ENCODE measurements at regions not wholly inside any gene's neighbourhood (a gene's known extent, or its start where the extent isn't known, plus 50 kb on each side); places are given as distances from the start of the nearest gene placed in this dataset.

DNA sequence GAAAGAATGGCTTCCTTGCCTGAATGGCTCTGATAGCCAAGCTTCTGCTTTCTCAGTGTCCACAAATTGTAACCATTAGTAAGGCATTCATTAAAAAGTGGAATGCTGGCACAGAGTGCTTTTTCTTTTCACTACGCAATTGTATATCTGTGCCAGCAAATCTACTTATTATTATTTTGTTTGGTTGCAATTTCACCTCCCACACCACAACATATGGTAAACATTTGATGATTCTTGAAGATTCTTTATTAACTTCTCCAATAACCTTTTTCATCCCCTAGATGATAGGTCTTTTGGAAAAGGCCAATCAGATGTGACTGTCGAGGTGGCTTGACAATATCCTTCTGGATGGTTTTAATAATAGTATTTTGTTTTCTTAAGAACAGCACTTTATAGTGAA, 234.1 kb downstream of the TMEM38B start:
- no peak for DNase-seq

DNA sequence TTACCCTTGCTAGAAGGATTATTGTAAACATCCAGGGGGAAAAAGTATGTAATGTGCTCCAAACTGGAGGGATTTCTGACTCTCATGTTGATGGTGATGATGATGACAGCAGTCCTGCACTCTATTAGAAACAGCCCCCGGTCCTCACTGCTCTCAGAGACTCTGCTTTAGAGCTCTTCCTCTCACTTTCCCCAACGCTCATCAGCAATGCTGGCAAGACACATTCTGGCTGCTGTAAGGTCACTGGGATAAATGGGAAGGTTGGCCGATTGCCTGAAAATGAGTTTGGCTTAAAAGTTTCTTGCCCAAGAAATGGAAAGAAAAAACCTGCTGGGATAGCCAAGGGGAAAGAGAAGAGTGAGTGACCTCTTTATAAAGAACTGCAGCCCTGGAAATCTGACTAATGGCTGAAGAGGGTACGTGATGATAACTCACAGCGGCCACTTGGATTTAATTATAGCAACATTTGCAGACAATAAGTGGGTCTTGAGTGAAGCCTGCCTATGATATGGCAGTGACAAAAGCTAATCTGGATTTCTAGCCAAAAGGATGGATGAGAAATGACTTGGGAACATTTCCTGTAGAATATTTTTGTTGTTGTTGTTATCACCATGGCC, 235.8 kb downstream of the TMEM38B start:
- no peak for DNase-seq

DNA sequence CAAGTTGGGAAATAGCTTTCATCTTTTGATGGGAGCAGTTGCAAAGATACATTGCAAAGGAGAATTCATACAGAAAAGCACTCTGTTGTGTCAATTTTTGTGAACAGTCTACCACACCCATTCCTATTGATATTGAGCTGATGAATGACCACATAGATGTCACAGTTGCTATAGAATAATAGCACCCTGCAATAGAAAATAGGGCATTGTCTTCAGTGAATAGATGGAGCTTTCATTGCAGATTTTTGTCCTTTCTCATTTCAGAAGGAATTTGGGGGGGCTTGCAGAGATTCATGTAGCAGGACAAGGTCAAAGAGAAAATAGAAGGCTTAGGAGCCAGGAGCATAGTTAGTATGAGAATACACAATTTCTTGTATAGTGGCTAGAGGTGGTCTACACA, 237.9 kb downstream of the TMEM38B start:
- DNase-seq, result no peak

DNA sequence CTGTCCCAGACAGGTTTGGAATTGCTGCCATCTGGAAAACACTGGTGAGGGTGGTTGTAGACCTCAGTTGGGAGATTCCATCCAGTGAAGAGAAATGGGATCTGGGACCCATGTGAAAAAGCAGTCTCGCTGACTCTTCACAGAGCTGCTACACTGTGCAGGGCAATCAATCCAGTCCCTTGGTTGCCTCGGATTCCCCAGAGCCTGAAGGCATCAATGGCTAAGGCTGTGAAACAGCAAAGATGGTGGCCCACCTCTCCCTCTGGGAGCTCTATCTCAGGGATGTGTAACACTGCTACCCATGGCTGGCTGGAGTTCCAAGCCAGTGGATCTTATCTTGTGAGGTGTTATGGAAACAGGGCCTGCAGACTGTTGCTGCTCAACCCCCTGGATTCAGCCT, 256.1 kb downstream of the TMEM38B start:
- DNase-seq, result no peak

DNA sequence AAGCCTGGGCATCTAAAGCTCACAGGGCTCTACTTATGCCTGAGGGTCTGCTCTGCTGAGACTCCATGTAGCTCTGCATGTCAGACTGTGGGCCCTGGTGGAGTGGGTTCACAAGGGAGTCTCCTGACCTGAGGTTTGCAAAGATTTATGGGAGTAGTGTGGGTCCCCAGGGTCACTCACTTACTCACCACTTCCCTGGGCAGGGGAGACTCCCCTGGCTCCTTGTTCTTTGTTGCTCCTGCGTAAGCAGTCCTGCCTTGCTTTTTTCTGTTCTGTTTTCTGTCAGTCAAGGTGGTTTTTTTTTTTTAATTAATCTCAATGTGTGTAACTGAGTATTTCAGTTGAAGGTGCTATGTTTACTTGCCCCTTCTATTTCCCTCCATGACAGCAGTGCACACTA, 256.6 kb downstream of the TMEM38B start:
- DNase-seq, result no peak

DNA sequence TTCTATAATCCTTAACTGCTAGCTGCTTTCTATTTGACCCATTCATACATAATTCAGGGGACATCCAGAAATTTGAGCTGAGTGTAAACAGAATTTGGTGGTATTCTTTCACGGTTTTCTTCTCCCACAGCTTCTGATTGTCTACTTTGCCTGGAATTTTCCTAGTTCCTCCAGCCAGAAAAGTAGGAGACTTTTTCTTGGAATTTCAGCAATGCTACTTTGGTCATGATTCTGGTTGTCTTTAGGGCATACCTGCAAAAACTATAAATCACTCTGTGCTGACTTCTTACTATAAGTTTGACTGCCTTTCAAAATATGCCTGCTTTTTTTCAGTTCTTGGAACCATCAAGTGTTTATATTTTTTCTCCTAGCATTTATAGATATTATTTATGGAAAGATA, 260.2 kb downstream of the TMEM38B start:
- DNase-seq, result no peak

DNA sequence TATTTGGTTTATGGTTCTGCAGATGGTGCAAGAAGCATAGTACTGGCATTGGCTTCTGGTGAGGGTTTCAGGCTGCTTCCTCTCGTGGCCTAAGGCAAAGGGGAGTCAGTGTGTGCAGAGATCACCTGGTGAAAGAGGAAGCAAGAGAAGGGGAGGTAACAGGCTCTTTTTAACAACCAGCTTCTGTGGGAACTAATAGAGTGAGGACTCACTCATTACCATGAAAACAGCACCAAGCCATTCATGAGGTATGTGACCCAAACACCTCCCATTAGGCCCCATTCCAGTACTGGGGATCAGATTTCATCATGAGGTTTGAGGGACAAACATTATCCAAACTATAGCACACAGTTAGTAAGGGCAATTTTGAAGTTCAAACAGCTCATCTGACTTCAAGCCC, 263.5 kb downstream of the TMEM38B start:
- DNase-seq, result no peak

DNA sequence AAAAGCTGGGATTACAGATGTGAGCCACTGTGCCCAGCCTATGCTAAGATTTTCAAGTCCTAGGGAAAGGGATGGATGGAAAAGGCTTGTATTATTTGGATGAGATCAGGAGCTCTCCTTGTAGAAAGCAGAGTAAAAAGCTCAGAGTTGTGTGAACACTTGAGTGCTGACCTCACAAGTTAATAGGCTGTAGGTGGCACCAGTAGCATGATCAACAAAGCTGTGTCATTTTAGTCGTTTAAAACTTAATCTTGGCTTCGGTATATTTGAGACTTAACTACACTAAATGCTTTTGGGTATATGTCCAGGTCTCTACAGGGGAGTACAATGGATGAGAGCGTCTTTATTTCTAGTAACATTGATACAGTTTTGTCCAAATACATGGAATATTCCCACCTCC, 264.2 kb downstream of the TMEM38B start:
- no peak for DNase-seq

DNA sequence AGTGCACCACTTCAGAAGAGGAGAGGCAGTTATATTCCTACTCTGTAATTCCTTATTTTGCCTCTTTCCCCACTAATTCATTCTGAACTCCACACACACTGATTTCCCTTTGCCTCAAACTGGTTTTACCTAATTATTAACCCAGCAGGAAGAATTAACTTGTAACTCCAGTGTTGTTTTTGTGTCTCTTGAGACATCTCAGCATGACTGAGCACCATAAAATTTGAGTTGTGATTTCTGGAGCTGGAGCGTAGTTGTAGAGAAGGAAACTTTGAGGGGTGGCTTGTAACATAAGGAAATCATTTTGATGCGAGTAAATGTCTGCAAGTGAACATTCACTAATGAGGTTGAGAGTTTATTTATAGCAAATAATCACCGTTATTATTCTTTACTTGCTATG, 265.2 kb downstream of the TMEM38B start:
- DNase-seq, result no peak

DNA sequence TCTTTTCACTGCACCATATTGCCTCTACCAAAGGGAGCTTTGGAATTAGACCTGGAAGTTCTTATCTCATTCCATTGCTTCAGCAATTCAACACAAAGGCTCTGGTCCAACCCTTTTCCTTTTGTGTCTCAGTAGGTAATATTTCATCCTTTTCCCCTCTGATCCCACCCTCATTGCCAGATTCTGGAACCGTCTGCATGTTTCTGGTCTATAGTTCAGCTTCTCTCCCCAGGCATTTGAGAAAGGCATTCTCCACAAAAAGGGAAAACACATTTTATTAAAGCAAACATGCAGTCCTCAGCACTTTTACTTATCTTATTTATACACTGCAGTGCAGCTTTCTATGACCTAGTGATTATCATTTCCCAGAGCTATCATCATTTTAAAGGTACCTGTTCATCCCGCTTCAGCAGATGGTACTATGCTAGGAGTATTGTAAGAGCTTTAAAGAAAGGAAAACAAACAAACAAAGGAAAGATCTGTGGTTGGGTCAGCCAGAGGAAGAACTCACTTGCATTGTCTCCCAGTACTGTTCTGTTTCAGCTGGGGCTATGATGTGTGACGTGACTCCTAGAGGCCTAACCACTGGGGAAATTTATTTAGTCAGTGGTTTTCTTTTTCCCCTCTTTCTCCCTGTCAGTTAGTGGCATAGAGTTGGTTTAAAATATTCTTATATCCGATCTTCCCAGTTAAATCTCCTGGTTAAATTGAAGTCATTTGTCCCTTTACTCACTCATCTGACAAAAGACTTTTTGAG, 269.2 kb downstream of the TMEM38B start:
- no peak for DNase-seq

DNA sequence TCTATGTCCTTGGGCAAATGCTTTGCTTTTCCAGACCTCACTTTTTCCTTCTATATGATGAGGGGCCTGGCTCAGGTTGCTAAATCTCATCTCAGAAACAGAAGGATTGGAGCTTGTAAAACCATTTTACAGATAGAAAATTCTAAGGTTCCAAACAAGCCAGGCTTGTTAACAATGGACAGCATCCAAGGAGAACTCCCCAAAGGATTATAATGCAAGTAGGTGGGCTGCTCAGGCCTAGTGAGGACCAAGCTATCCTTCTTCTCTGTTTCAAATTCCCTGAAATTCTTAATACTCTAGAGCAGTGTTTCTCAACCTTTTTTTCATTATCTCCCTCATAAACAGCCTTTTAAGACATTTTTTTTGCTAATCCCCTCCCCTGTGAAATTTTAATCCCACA, 269.8 kb downstream of the TMEM38B start:
- DNase-seq, result no peak

DNA sequence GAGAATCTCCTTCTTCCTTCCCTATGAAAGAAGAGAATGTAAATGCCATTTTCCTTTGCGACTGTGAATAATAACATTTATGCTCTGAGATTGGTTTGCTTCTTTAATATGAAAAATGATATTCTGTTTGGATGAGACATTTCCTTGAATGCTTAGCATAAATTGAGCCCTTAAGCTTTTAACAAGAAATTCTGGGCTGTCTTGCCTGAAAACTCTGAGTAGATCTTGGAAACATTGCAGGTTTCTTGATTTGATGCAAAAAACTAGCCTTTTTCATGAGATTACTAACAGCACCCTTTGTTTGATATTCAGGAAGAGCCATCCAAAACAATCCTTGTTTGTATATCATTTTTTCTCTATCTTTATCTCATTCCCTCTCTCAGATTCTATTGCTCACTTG, 272.5 kb downstream of the TMEM38B start:
- no peak for DNase-seq

DNA sequence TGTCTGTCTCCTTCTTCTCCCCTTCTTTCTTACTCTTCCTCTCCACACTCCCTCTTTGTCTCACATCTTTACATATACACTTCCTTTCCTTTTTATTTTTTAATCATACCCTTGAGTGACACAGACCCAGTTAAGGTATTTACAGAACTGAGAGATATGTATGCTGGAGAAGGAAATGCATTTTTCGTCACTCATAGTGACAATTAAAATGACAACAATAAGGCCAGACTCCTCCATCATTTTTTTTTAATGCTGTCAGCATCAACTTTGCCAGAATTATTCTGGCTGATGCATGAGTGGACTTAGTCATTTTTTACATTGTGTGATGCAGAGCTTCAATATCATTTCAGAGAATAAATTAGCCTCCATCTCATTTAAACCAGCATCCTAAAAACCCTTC, 272.9 kb downstream of the TMEM38B start:
- DNase-seq, result no peak

DNA sequence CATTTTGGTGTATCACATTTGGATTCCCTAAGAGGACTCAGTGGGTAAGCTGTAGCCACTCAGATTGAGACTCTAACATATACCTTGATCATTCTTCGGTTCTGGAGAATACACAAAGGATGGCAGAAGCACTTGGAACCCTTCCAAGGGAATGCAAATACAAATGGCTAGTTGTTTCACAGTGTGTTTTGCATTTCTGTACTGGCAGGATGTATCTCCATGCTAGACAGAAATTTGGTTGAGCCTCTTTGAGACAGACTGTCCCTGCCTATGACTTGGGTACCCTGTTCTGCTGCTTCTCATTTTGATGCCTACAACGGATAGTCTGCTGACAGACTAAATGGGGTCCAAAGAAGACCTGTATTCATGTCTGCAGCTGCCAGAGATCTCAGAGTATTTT, 273.5 kb downstream of the TMEM38B start:
- DNase-seq, result no peak

DNA sequence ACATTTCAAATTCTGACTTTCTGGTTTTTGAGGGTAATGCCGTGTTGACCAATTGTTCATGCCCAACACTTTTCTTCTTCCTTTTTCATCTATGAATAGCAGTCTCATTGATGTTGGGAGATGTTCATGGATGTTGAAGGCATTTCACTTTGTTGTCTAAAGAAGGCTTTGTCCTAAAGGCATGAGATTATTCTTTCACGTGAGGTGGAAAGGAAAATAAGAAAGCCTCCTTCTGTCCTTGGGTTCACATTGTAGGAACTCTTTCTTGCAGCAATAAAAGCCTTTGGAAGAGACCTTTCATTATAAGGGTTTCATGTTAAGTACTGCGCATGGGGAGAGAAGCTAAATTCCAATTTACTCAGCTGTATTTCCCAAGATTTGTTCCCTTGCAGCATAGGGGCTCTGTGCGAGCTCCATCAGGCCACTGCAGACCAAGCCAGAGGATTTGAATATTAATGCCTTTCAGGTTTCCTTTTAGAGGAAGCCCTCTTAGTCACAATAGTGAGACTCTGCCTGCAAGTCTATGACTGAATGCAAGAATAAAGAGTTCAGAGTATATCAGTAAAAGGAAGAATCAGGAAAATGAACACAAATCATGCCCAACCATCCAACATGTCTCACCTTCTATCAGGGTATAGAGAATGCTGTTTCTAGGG, 274.6 kb downstream of the TMEM38B start:
- DNase-seq, result no peak

DNA sequence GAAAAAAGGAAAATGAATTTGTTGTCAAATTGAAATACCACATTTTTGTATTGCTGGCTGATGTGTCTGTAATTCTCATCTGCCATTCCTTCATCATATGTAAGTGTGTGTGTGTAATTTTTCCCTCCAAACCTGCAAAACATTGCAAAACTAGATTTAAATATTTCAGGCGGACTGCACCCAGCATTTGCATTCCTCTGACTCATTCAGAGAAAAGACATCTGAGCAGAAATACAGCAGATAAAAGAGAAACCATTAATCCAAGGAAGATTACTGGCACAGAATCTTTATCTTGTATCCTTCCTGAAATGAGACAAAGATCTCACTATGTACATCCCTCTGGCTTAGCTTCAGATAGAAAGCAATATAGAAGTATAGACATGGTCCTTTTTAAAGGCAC, 275.3 kb downstream of the TMEM38B start:
- DNase-seq, result no peak

DNA sequence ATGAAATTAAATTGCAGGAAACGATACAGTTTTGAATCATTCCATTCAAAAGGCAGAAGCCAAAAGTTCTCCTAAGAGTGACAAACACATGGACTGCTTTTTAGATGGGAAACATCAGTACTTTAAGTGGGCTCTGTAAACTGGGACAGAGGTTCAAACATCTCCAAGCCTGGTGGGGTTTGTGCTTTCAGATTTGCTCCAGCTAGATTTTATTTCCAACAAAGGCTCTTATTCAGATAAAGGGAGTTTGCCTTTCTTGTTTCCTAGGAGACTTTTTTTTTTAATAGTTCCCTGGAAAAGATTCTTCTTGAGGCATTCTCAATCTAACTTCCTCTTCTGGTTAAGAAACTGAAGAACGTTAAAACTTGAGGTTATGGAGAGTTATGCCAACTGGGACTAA, 277.6 kb downstream of the TMEM38B start:
- no peak for DNase-seq

DNA sequence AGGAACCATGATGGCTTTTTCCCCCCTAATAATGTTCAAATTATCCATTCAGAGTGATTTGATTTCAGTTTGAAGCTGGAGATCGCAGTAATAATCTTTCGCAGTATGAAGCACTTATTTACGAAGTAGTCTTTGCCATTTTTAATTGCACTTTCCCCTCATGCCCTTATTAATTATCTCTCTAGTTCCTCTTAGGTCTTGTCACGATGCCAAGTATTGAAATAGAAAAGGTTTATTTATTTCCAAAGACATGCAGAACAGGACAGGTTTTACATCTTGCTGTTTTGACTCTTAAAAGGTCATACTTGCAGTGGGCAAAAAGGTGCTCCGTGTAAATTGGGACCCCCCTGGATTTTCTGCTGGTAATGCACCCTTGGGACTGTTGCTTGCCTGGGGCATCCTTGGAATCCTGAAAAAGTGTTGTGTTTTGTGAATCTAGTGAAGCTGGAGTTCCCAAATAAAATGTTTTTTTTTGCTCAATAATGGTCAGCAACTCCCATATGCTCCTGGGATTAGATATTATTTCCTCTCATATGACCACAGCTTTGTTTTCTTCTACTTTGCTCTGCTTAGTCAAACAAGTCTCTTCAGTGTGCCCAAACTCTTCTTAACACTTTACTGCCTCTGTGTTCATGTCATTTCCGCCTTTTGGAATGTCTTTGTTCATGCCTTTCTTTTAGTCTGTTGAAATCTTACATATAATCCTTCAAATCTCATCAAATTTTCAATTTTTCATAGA, 278.3 kb downstream of the TMEM38B start:
- no peak for DNase-seq

DNA sequence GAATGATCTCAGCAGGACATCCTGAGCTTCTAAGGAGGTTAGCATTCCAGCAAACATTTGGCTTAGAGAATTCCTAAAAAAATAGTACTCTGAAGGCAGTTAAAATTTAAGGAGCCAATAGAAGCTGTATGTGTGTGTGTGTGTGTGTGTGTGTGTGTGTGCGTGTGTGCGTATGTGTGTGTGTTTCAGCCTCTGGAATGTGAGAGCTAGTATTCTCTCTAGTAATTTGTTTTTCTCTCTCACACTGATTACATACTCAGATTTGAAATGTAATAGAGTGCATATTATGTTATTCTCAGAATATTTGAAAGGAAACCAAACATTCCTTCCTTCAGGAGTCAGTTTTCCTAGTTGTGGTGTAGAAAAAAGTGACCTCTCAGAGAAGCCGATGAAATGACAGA, 279.6 kb downstream of the TMEM38B start:
- DNase-seq, result no peak

DNA sequence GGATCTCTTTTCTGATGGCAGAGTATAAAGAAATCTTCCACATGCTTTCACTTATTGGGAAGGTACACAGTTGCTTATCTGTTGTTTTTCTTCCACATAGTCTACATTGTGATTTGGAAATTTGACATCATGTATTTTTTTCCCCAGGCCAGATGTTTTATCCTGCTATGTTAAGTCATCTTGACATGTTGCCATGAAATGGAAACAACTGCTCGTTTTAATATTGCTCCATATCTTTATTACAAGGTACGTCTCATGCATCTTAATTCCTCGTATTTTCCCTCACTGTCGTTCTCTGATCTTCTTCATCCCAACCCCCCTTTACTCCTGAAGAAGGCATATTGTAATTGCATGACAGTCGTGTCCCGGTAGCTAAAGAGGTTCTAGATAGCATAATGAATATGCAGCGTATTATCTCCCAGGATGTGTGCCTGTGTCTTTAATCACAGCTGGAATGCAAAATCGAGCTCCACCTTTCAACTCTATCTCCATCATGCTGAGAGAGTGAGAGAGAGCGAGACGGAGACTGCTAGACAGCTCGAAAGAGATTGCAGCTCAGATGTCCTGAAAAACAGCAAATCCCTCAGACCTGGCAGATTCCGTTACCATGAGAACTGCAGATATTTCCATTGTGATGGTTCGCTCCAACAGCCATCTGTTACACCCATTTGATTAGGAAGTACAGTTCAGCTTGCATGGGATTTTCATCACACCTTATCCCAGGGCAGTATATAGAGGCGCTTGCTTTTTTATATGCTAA, 281.7 kb downstream of the TMEM38B start:
- no peak for DNase-seq

DNA sequence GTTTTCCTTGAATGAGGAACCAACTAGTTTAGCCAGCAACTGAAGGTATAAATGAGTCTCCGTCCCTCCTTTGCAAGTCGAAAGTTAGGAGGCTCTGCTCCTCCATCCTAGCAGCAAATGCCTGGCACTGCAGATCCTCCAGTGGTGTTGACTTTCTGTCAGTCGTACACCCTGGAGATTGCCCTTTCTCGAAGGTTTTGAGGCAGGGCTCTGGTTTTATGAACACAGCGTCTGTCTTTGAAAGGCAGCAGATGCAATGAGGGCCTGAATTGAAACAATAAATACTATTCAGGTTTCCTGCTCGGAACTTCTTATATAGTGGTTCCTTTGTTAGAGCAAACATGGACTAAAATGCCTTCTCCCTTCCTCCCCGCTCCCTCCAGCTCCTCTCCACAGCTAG, 284.0 kb downstream of the TMEM38B start:
- DNase-seq, result no peak

DNA sequence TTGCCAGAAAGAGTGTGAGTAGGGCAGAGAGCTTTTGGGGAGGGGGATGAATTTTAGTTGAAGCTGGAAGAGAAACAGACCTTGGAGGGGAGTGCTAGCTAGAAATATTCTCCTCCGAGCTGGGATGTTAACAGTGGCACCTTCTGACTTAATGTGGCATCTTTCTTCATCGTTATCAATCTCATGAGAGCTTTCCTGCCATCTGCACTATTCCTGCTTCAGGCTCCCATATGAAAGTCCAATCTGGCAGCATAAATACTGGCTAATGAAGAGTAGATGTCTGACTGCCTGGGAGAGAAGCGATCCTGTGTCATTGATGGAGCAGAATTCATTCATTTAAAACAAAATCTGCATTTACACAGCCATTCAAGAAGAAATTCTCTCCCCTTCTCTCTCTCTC, 284.5 kb downstream of the TMEM38B start:
- no peak for DNase-seq

DNA sequence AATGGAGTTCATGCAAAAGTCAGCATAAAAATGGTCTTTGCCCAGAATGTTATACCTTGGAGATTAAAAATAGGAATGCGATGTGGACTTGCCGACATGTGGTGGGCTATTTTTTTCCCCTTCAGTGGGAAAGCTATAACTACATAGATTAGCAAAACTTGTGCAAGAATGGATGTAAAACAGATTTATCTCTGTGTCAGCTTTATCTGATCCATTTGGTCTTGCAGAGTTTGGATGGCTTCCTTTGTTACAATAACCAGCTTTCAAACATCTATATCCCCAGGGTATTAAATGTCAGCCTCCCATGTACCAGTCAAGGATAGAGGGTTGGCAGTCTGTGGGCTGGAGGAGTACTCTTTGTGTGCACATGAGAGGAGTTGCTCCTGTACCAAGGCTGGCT, 284.9 kb downstream of the TMEM38B start:
- no peak for DNase-seq
